Stomach (tissue), 8 donors: ENCODE measurements at regions not wholly inside any gene's neighbourhood (a gene's known extent, or its start where the extent isn't known, plus 50 kb on each side); places are given as distances from the start of the nearest gene placed in this dataset.

Experiments
- DNase-seq, 2 donors: peaks; one replicate each; pipeline versions ENCODE4 v3.0.0 to v3.0.0-alpha.2; 2013 to 2019
- H3K27ac ChIP-seq, 5 donors: fragments of 200-600 bp in 4 of 5; sonication (generic) in 4 of 5; one replicate each; pipeline ENCODE4 v1.5.1; 2013 to 2019; ENCODE audit warnings: mild to moderate bottlenecking in 1 of 5, moderate library complexity in 1 of 5
- H3K27me3 ChIP-seq, 3 donors: fragments of 200-600 bp; sonication (generic); one replicate each; pipeline ENCODE4 v1.5.1; 2017 to 2019; ENCODE audit warnings: mixed run types in 1 of 3
- H3K36me3 ChIP-seq, 4 donors: fragments of 200-600 bp; sonication (generic); 1 replicate in 3 of 4; 2 replicates in 1 of 4; pipeline ENCODE4 v1.5.1; 2016 to 2019
- H3K4me1 ChIP-seq, 4 donors: fragments of 200-600 bp; sonication (generic); one replicate each; pipeline ENCODE4 v1.5.1; 2016 to 2019
- H3K4me3 ChIP-seq, 4 donors: fragments of 200-600 bp; sonication (generic) in 3 of 4; one replicate each; pipeline ENCODE4 v1.5.1; 2016 to 2019; ENCODE audit warnings: mild to moderate bottlenecking in 1 of 4
- H3K9me3 ChIP-seq, 4 donors: fragments of 200-600 bp; sonication (generic); one replicate each; pipeline ENCODE4 v1.5.1; 2016 to 2019
- EP300 ChIP-seq: sonication (generic); formaldehyde crosslinking; IDR thresholded peaks from one replicate; pipeline ENCODE4 v1.6.1; 2017; ENCODE audit warnings: antibody characterized with exemption
- POLR2A ChIP-seq, 4 donors: fragments of 450-650 bp; IDR thresholded peaks; one replicate each; pipeline ENCODE4 v1.6.1; 2016; ENCODE audit warnings: antibody characterized with exemption in 4 of 4, control low read depth in 2 of 4, mild to moderate bottlenecking in 1 of 4, moderate library complexity in 1 of 4
- POLR2AphosphoS5 ChIP-seq, 3 donors: sonication (generic); formaldehyde crosslinking; IDR thresholded peaks; one replicate each; pipeline ENCODE4 v1.6.1; 2016; ENCODE audit warnings: antibody characterized with exemption in 3 of 3
- WGBS, 5 donors: extraction: QIAGEN DNeasy Blood & Tissue Kit in 3 of 5; methylation state at CpG; one replicate each; pipeline versions ENCODE4 v1.1.5 to v1.1.7; 2013 to 2018; 5-methylcytosine and 5-hydroxymethylcytosine counted together
- intact Hi-C: fragments of 100-400 bp; cut with DNase I; formaldehyde crosslinking; loops from one replicate; pipeline ENCODE4 v1.15.1; 2023; ENCODE audit warnings: low total_unique reads
- TF ChIP-seq, protein P1 (sequence below), 7 experiments: fragments of 450-650 bp in 4 of 7; fragments of 200-600 bp in 3 of 7; sonication (generic) in 3 of 7; IDR thresholded peaks; one replicate each; pipeline ENCODE4 v1.5.1; 2016 to 2019; ENCODE audit warnings: antibody characterized with exemption in 7 of 7, control low read depth in 2 of 7, mild to moderate bottlenecking in 1 of 7
- donor health status: healthy with polysubstance abuse.
- donor health status: Bipolar disorder and iron deficiency.
- donor health status: healthy.

DNA sequence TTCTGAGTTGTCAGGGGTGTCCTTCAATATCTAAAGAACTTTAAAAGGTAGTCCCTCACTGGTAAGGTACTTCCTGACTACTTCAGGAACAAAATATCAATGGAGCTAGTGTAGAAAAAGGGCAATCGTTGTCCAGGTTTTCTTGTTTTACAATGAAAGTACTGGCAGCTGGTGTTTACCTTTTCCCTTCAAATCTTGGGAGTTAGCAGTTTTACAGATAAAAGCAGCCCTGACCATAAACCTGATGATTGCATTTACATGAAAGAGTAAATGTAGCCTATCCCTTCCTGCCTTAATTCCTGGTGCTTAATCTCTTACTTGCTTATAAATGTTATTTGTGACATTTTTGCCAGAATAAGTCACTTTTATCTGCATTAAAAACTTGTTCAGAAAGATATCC lies 559.9 kb upstream of the ARPP21 start:
- no peak for DNase-seq
- Histone ChIP-seq H3K4me3 (no peak overlapping the region), H3K9me3 (no peaks in the 10 kb centered on the region), H3K27ac (no peak overlapping the region), H3K27me3 (no peaks in the 10 kb centered on the region), H3K4me1 (no peaks in the 10 kb centered on the region), H3K36me3 (no peaks in the 10 kb centered on the region)
- 22 to 43% (median 27%) methylated on average over 1 of the region's 1 CpG for WGBS, 5 donors
- TF ChIP-seq POLR2AphosphoS5 (IDR thresholded peaks at IDR 0.05) (no peak), EP300 (no peak), POLR2A (IDR thresholded peaks at IDR 0.05) (no peak)
- TF ChIP-seq, protein P1, sequence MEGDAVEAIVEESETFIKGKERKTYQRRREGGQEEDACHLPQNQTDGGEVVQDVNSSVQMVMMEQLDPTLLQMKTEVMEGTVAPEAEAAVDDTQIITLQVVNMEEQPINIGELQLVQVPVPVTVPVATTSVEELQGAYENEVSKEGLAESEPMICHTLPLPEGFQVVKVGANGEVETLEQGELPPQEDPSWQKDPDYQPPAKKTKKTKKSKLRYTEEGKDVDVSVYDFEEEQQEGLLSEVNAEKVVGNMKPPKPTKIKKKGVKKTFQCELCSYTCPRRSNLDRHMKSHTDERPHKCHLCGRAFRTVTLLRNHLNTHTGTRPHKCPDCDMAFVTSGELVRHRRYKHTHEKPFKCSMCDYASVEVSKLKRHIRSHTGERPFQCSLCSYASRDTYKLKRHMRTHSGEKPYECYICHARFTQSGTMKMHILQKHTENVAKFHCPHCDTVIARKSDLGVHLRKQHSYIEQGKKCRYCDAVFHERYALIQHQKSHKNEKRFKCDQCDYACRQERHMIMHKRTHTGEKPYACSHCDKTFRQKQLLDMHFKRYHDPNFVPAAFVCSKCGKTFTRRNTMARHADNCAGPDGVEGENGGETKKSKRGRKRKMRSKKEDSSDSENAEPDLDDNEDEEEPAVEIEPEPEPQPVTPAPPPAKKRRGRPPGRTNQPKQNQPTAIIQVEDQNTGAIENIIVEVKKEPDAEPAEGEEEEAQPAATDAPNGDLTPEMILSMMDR (IDR thresholded peaks at IDR 0.05): no peak
- intact Hi-C loops: no loop called here

DNA sequence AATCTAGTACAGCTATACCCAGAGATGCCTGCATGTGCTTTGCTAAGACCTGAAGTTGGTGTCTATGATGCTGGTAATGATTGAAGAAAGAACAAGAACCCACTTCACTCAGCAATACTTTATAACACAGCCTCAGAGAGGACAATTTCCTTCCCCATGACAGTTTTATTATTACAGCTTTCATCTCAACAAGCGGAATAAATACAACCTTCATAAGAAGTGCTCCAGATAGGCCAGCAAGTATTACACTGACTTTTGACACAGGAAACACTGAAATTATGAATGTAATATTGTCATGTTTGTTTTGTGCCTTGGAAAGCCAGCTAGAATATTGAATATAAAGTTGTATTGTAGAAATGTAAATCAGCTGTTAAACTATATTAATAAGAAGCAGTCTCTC lies 557.4 kb upstream of the ARPP21 start:
- intact Hi-C loops: no loop called here
- no peaks in the 10 kb centered on the region for H3K36me3 ChIP-seq
- no peak overlapping the region for H3K27ac ChIP-seq
- H3K4me1 ChIP-seq: no peaks in the 10 kb centered on the region
- no peak for DNase-seq
- TF ChIP-seq, protein P1 (IDR thresholded peaks at IDR 0.05): no peak
- TF ChIP-seq POLR2A (IDR thresholded peaks at IDR 0.05) (no peak), POLR2AphosphoS5 (IDR thresholded peaks at IDR 0.05) (no peak), EP300 (no peak)
- no peaks in the 10 kb centered on the region for H3K27me3 ChIP-seq
- WGBS, 5 donors: 77 to 95% (median 88%) methylated on average over 1 of the region's 1 CpG
- H3K9me3 ChIP-seq: no peaks in the 10 kb centered on the region
- no peak overlapping the region for H3K4me3 ChIP-seq

DNA sequence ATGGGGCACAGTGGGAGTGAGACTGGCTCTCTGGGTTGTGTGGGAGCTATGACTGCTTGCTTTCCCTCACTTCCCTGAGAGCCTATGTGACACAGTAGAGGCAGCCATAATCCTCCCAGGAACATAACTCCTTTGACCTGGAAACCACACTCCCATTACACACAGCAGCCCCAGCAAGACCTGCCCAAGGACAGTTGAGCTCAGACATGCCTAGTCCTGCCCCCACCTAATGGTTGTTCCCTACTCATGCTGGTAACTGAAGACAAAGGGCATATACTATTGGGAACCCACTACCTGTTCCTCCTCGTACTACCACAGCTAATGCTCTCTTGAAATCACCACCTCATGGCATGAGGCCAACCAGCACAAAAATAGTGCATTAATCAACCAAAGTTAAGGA lies 550.4 kb upstream of the ARPP21 start:
- H3K4me3 ChIP-seq: no peak overlapping the region
- H3K4me1 ChIP-seq: no peaks in the 10 kb centered on the region
- intact Hi-C loops: no loop called here
- no peak overlapping the region for H3K27ac ChIP-seq
- no peak for TF ChIP-seq EP300
- TF ChIP-seq, protein P1 (IDR thresholded peaks at IDR 0.05): no peak
- TF ChIP-seq POLR2AphosphoS5 (IDR thresholded peaks at IDR 0.05): no peak
- no peak for TF ChIP-seq POLR2A (IDR thresholded peaks at IDR 0.05)
- H3K9me3 ChIP-seq: peaks cover 0 to 30% (median 25%) of the 10 kb centered on the region in 4 donors
- DNase-seq: no peak
- H3K27me3 ChIP-seq: no peaks in the 10 kb centered on the region
- WGBS, 5 donors: 64 to 85% (median 81%) methylated on average over 1 of the region's 1 CpG
- no peaks in the 10 kb centered on the region for H3K36me3 ChIP-seq

DNA sequence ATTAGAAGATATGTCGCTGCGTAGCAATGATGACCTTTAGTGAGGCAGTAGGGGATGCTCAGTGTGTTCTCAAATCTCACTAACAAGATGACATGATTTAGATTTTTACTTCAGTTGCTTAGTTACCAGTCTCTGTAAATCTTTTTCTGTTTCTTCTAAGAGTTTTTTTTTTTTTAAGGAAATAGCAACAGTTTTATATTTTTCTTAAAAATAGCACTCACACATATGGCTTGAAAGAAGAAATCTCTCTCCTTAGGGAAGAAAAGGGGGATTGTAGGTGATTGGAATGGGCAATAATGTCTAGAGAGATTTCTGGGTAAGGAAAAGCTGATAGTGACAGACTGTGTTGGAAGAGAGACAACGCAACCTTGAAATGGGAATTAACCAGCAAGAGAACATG lies 524.6 kb upstream of the ARPP21 start:
- Histone ChIP-seq H3K9me3 (no peaks in the 10 kb centered on the region), H3K27me3 (no peaks in the 10 kb centered on the region), H3K4me1 (no peaks in the 10 kb centered on the region), H3K36me3 (no peaks in the 10 kb centered on the region), H3K4me3 (no peak overlapping the region), H3K27ac (no peak overlapping the region)
- intact Hi-C loops: no loop called here
- no peak for DNase-seq
- 88 to 96% (median 94%) methylated on average over 3 of the region's 3 CpGs for WGBS, 5 donors
- TF ChIP-seq EP300 (no peak), POLR2A (IDR thresholded peaks at IDR 0.05) (no peak), POLR2AphosphoS5 (IDR thresholded peaks at IDR 0.05) (no peak)
- TF ChIP-seq, protein P1 (IDR thresholded peaks at IDR 0.05): no peak
